OCI-LY1 (cell line): ENCODE measurements at regions not wholly inside any gene's neighbourhood (a gene's known extent, or its start where the extent isn't known, plus 50 kb on each side); places are given as distances from the start of the nearest gene placed in this dataset.

ENCODE experiments used
- CTCF ChIP-seq: fragments of 200-600 bp; sonication (generic), shearing (Covaris generic); IDR thresholded peaks from 2 replicates; pipeline ENCODE4 v1.5.1; 2017; ENCODE audit warnings: mild to moderate bottlenecking, antibody characterized with exemption, low read length, moderate library complexity, mixed read lengths
- EZH2 ChIP-seq: fragments of 200-600 bp; sonication (generic), shearing (Covaris generic); IDR thresholded peaks from 2 replicates; pipeline ENCODE4 v1.8.0; 2017; ENCODE audit warnings: borderline replicate concordance, mixed run types, mild to moderate bottlenecking, antibody characterized with exemption, low read length, moderate library complexity, mixed read lengths

DNA sequence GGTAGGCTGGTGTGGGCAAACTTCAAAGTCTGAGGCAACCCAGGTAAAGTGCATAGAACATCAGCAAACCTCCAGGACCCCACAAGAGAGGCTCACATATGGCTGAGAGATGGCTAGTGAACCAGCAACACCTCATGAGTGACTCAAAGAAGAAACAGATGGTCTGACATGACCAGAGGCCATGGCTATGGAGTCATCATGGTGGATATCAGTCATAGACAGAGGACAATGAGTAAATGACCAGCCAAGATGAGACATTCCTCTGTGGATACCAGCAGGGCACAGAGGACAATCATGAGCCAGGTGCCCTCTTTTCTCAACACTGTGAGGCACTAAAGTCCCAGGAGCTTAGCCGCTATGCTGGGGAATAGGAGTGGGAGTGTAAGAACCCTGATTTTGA is 180.8 kb downstream of the RASEF start:
- TF ChIP-seq CTCF: no peak
- no peak for TF ChIP-seq EZH2
